ENCODE measurements at regions not wholly inside any gene's neighbourhood (a gene's known extent, or its start where the extent isn't known, plus 50 kb on each side); places are given as distances from the start of the nearest gene placed in this dataset.

DNA sequence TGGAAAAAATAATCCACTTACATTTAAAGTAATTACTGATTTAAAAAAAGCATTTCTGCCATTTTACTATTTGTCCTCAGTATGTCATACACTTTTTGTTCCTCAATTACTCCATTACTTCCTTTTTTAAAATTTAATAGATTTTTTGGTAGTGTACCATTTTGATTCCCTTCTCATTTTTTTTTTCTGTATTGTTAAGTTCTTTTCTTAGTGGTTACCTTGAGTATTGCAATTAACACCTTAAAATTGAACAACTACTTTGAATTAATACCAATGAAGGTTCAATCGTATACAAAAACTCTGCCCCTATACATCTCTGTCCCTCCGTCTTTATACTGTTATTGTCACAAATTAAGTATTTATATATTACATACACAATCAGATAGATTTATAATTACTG is 240.6 kb upstream of the LMCD1 start:
- DNase-seq = no peak

DNA sequence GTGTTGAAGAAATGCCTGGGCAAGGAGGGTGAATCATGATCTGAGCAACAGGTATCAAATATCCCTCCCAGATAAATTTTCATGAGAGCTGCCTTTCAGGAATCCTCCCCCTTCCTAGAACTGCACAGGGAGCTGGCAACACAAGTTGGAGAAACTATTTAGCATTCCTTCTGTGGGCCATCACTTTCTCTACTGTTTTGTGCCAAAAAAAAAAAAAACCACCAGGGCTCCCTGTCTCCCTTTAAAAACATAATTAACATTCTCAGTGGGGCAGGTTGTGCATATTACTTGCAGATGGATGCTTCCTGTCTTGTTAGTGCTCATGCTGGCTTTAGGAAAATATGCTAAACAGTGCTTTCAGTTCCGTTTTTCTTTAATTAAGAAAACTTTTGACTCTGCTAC is 234.9 kb upstream of the LMCD1 start:
- no peak for DNase-seq

DNA sequence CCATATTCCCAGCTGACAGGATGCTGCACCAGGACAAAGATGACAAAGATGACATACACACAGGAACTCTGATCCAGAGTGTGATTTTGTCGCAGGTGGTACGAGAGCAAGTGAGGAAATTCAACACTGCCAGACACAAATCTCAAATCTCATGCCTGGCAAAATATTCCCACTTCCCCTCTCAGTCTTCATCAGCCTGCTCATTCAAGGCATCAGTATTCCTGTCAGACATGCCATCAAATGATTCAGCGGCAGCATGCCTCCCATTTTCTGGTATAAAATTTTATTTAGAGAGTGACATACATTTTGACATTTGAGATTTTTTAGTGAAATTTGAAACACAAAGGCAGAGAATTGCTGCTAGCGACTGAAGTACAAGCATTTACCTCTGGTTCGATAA is 228.1 kb upstream of the LMCD1 start:
- DNase-seq = no peak

DNA sequence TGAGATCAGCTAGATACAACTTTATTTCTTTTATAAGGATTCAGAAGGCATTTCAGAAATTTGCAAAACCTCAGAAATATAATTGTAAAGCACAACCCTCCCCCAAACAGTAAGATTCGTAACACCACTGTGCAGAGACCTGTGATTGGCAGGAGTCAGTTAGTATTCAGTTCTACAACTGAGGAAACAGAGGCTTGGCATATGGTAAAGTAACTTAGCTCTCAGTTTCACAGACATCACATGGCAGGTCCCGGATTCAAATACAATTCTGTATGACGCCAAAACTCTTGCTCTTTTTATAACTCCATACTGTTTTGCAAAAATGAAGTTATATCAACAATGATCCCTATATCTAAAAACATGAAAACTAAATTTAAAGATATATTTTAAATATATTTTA is 225.6 kb upstream of the LMCD1 start:
- DNase-seq = no peak

DNA sequence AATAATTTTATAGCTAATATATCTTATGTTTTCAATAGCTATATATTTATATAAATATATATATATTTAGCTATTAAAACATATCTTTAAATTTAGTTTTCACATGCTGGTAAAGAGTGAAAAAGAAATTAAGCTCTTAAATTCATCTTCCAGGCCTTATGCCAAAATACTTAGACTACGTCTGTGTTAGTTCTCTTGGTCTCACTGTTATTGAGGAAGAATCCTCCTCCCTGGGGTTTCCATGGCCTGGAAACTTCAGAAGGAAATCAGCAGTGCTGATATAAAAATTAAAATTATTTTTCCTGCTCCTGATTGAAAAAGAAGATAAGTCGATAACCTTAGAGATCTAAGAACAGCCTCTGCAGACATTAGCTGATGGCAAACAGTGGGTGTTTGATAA is 225.1 kb upstream of the LMCD1 start:
- no peak for DNase-seq

DNA sequence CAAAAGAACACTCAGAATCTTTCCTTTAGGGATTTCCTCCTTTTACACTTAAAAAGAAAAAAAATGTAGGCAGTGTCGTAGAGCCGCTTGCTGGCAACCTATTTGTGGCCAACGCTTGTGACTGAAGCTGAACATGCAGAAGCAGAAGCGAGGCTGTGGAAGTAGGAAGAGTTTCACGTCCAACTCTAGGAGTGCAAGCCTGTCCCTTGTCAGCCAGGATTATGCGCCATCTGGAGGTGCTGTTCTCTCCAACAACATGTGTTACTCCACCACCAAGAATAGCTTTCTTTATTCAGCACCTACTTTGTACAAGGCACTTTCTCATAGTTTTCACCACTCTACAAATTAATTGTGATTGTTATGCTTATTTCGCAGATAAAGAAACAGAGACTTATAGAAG is 223.2 kb upstream of the LMCD1 start:
- DNase-seq = no peak

DNA sequence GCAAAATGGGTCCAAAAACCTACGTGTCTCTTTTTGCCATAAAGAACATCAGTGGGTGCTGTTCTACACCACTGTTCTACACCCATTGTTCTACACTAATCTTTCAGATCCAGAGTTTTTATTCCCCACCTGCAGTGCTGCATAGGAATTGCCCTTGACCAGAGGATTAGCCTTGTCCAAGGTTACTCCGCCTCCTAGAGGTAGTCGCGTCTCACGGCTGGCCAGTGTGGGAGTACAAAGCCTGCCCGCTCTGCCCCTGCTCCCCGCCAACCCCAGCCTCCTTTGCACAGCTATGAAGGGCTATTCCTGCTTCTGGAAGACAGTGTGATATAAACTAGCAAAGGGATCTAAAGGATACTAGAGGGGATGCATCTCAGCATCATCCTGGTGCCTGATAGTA is 222.1 kb upstream of the LMCD1 start:
- DNase-seq = no peak

DNA sequence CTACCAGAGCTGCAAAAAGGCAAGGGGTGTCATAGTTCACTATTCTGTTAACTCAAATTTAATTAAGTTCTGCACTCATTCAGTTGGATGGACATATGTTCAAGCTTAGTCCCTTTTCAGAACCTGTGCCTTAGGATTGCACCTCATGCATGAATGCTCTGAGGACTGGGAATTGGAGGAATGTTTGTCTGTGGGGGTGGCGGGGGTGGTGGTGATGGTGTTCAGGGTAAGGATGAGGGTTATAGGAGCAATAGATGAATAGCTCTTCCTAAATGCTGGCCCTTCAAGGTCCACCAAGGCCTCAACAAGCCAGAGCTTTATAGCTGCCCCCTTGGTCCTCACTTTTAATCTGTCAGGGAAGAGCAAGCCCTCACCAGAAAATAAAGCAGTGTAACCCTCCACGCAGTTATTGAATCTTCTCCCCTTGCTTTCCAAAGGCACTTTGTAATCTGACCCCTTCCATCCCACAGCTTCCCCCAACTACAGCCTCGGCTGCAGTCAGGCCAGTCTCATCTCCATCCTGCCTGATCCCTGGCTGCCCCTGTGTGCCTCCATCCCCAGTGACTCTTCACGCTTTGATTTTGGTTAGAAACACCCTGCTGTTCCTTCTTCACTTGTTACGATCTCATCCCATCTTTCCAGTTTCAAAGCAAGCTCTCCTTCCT is 221.6 kb upstream of the LMCD1 start:
- DNase-seq = no peak

DNA sequence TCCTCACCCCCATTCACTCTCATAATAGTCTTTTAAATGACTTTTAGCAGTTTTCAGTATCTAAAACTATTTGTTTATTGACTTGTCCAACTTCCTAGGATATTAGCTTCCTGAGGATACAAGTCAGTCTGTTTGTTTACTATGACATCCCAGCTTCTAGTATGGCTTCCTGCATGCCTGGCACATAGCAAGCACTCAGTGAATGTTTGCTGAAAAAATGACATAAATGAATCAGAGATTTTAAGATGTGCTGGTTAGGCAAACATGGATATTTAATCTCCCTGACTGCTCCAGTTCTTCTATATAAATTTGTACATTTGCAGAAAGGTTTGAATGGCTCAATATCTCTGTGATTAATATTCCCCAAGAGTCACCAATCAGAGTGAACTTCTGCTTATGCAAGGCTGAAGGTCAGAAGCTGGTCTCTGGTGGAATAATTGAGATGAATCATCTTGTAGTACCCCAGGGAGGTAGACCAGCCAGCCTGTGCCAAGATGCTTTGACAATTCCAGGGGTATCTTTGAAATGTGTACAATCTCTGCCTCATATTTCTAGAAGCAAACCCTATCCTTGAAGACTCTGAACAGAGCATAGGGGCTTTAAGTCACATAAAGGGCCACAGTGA is 219.0 kb upstream of the LMCD1 start:
- no peak for DNase-seq

DNA sequence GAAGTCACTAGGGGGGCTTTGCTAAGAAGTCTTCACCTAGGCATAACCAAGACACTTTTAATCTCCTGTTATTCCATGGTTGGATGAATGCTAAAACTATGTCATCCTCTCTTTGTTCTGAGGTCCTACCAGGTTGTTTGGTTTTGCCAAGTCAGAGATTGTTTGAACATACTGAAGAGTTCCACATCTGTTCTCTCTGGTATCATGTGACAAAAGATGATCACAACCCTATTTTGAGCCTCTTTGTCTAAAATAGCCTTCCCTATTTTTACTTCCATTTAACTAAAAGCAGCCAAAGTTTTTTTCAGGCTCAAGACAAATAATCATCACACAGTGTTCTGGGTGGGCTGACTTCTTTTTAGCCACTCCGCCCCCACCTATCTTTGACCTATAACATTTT is 218.4 kb upstream of the LMCD1 start:
- no peak for DNase-seq

DNA sequence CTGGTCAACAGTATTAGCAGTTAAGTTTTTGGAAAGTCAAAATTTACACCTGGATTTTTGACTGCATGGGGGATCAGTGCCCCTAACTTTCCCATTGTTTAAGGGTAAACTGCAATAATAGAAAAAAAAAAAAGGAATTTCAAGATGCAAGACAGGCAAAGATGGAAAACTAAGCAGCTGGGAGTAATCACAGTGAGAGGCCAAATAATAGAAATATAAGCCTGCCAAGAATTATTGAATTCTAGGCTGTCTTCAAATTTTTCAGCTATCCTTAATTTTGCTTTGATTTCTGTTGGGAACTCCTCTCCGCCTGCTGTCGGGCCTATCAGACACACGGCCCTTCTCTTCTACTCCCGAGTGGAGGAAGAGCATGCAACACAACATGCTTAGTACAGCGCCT is 215.5 kb upstream of the LMCD1 start:
- DNase-seq = no peak

DNA sequence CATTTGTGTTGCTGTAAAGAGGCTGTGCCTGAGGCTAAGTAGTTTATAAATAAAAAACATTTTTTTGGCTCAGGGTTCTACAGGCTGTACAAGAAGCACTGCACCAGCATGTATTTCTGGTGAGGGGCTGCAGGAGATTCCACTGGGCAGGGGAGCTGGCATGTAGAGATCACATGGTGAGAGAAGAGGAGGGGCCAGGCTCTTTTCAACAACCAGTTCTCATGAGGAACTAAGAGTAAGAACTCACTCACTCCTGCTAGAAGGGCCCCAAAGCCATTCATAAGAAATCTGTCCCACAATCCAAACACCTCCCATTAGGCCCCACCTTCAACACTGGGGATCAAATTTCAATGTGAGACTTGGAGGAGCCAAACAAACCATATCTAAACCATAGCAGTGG is 214.9 kb upstream of the LMCD1 start:
- DNase-seq = no peak

DNA sequence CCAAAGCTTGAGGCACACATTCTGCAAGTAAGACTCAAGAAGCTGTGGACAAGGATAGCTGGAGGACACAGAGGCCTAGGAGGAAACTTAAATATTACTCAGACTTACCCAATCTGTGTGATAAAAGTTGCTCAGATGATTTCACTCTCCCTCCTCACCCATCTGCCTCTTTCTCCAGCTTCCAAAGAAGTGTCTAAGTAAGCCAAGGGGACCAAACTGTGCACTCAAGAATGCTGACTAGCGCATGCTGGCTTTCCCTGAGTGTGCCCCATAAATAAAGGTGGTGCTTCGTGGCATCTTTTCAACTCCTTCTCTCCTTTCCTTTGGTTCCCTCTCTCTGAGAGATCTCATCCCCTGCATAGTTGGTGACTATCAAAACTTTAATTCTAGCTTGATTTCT is 211.0 kb upstream of the LMCD1 start:
- no peak for DNase-seq

DNA sequence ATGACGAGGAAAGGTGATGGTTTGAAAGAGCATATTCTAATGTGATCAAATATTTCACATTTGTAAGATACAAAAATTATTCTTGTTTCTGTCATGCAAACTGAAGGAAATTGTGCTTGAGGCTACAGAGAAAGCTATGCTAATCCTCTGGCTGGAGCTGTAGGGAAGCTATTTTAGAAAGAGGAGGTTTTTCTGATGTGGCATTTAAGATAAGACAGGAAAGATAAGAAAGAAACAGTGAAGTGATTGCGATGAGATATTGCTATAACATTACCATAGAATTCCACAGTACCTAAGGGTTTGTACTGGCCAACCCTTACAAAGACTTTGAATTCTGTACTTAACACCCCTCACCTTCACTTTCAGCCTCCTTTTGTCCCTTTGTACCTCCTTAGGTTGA is 205.2 kb upstream of the LMCD1 start:
- no peak for DNase-seq

DNA sequence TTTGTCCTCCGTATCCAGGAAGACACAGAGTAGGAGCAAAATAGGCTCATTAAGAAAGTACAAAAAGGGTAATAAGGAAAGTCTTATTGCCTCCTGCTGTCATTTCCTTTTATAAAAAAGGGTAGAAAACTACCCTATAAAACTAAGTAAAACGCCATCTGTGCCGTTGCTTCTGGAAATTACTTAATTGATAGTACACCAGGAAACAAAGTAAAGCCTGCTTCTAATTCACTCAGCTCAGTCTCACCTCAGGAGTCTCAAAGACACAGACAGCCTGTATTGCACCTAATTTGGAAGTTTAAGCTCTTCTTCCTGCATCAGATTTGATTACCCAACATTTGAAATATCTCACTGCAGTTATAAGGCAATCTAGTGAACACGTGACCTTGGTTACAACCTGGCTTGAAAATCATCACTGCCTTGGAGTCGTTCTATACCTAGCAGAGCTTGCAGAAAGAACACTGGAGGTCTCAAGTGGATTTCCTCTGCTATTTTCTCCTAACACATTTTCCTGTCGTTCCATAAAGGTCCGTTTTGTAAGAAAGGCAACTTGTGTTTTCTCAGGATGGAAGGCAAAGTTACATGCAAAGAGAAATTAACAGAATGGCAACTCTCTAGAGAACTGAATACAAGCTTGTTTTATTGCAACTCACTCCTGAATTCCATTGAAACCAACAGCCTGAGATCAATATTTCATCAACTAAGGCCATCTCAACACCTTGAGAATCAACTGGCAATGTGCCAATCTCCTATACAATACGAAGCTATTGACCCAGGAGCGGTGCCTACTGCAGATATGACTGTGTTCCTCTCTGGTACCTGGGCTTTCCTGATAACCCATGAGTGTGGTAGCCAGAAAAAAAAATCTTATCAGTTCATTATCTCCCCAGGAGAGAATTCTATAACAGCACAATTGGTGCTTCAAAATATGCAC is 203.3 kb upstream of the LMCD1 start:
- no peak for DNase-seq

DNA sequence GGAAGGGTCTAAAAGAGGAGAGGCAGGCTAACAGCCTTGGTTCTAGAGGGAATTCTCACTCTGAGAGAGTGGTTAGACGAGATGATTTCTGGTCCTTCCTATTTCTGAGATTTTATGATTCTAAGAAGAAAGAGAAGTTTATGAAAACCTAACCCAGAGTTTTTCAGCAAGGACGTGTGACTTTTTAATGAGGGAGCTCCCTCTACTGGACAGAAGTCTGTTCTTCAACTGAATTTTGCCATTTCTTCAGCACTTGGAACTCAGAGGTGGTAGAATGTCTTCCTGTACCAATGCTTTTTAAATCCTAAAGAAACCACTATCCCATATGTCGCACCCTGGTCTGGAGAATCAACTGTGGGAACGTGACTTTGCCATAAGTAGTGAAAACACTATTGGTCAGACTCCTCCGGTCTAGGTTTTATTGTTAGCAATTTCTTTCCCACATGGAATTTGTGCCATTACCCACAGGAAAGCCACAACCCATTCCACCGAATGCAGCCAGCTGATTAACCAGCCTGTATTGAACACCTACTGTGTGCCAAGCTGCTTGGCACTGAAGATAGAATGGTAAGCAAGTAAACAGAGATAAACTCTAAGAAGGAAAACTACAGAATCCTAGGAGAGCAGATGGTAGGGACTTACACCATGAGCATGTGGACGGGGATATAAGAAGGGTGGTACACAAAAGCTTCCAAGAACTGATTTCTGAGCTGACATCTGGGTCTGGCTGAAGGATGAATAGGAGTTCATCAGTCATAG is 199.5 kb upstream of the LMCD1 start:
- DNase-seq = no peak

DNA sequence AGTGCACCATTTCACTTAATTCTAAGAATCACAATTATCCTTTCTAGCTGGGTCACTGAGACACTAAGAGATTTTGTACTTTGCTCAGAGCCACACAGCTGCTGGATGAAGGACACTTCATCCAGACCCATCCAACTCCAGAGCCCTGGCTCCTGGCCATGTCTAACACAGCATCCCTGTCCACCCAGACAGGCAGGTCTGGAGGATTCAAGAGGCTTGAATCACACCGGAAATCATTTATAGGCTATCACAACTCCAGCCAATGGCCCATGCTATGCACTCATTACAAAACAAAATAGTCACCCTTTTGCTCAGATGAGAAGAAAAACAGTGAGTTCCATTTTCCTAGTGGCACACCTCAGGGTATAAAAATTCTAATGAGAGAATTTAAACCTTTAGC is 198.2 kb upstream of the LMCD1 start:
- DNase-seq = no peak

DNA sequence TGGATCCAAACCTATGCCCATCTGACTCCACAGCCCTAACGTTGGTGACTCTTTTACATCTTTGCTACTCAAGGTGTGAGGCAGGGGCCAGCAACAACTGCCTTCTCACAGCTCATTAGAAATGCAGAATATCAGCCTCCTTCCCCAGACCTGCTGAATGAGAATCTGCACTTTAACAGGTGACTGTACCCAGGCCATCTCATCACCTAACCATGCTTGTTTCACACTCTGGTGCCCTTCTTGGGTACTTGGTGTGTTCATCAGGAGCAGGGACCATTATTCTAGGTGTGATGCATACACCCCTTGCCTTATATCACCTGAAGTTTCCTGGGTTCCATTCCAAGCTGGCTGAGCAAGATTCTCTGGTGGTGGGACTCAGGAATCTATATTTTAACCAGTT is 196.3 kb upstream of the LMCD1 start:
- DNase-seq = no peak

DNA sequence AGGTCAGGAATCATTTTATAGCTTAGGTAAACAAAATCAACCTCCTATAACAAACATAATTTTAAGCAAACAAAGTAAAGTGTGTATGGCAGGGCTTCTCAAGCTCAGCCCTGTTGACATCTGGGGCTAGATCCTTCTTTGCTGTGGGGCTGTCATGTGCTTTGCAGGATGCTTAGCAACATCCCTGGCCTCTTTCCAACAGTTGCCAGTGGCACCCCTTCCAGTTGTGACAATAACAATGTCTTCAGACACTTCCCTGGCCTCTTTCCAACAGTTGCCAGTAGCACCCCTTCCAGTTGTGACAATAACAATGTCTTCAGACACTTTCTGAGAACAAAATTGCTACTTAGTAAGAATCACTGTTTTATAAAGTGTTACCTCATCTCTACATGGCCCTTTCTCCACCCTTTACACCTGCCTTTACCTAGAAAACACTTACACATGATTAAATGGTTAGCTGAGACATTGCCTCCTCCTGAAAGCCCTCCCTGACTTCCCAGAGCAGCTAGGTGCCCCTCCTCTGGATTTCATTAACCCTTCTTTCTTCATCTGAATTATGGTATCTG is 194.0 kb upstream of the LMCD1 start:
- DNase-seq = no peak

DNA sequence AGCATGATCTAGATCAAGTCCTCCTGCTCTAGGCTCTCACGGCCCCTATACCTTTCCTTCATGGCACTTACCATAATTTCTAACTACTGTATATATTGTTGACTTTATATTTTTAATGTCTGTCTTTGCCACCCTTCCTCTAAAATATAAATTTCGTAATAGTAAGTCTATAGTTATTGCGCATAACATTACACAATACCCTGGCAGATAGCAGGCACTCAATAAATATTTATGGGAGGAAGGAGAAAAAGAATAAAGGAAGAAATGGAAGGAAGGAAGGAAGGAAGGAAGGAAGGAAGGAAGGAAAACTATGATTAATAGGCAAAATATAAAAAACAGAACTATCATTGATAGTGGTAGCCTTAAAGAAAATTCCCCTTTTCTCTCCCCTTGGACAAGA is 190.3 kb upstream of the LMCD1 start:
- DNase-seq = no peak

DNA sequence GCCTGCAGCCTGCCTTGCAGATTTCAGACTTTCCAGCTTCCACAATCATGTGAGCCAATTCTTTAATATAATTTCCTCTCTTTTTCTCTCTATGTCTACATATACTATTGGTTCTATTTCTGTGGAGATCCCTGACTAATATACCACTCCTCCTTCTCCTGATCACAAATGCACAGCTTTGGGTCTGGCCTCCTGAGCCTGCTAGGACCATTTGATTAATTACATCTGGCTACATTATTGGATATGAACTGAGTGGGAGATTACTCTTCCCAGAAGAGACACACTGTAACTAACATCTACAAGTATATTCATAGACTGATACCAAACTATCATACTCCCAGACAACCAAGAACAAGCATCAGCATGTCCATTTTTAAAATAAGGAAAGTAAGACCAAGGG is 188.9 kb upstream of the LMCD1 start:
- DNase-seq = no peak

DNA sequence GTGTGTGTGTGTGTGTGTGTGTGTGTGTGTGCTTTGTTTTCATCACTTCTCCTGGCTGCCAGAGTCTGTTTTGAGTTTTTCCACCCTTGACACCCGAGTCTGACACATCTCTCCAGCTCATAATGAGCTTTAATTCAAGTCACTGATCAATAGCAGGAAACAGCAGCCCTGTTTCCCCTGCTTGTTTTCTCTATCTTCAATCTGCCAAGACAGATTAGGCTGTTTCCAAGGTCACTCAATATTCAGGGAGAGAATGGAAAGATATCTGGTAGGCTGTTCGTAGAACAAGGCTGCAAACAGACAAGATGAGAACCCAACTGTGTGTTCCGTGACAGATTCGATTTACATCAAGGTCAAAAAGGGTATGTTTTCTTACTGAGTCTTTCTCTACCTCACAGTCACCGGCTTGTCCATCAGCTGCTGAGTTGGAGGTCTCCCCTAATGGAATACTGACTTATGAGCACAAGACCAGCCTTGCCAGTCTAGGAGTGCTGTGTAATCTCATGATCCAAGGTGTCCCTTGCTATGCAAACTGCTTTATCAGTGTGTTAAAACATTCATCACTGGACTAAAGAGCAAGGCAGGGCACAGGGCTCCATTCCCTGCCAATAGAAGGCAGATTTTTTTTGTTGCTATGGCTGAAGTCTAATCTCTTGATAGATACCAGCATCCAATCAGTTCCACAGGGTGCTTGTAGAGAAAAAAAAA is 187.9 kb upstream of the LMCD1 start:
- DNase-seq = no peak
